ENCODE measurements at regions not wholly inside any gene's neighbourhood (a gene's known extent, or its start where the extent isn't known, plus 50 kb on each side); places are given as distances from the start of the nearest gene placed in this dataset.

DNA sequence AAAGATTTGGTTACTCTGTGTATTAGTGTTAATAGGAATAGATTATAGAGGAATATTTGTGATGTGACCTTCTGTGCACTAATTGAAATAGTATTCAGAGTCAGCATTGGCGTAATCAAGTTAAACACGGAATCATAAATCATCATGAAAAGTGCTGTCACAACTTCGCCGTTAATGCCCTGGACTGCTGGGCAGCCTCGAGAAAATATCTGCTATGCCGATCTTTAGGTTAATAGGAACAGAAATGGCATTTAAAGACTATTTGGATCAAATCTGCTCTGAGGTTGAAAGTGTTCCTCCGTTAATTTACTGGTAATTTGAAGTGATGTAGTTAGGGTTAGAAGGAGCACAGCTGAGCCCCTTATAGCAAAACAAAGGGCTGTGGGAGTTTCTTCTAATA lies 219.0 kb downstream of the MZT1 start:
- H3K36me3 ChIP-seq (ENCODE audit: control insufficient read depth, insufficient read depth, low read length) = no peaks in the 10 kb centered on the region
- TF ChIP-seq CTCF (IDR thresholded peaks at IDR 0.05; ENCODE audit: insufficient read depth, low read depth, low read length) = no peak
- DNase-seq (ENCODE audit: low read depth) = no peak
- H3K4me3 ChIP-seq (ENCODE audit: low read depth, low read length) = no peak overlapping the region
- H3K27me3 ChIP-seq (ENCODE audit: control insufficient read depth, insufficient read depth, low read length) = no peaks in the 10 kb centered on the region
- POLR2A ChIA-PET = no interaction called here
- CTCF ChIA-PET = no interaction called here

- no peaks in the 10 kb centered on the region for H3K36me3 ChIP-seq (ENCODE audit: control insufficient read depth, insufficient read depth, low read length)
- ChIA-PET CTCF (no interaction called here), POLR2A (no interaction called here)
- H3K27me3 ChIP-seq (ENCODE audit: control insufficient read depth, insufficient read depth, low read length) = no peaks in the 10 kb centered on the region
- peak overlapping the region; percentile 11; the same call in 1 of the 2 replicates for H3K4me3 ChIP-seq (ENCODE audit: low read depth, low read length)
- no peak for DNase-seq (ENCODE audit: low read depth)
- TF ChIP-seq CTCF (IDR thresholded peaks at IDR 0.05; ENCODE audit: insufficient read depth, low read depth, low read length) = no peak
Observed at GRCh38 chr13:72507416-72508199, 219.8 kb downstream of the MZT1 start.

- no peaks in the 10 kb centered on the region for H3K27me3 ChIP-seq (ENCODE audit: control insufficient read depth, insufficient read depth, low read length)
- CTCF ChIA-PET = no interaction called here
- POLR2A ChIA-PET = no interaction called here
- H3K36me3 ChIP-seq (ENCODE audit: control insufficient read depth, insufficient read depth, low read length) = no peaks in the 10 kb centered on the region
- TF ChIP-seq CTCF (IDR thresholded peaks at IDR 0.05; ENCODE audit: insufficient read depth, low read depth, low read length) = no peak
- H3K4me3 ChIP-seq (ENCODE audit: low read depth, low read length) = no peak overlapping the region
- no peak for DNase-seq (ENCODE audit: low read depth)
Observed at GRCh38 chr13:72506706-72507105, 220.7 kb downstream of the MZT1 start.

DNA sequence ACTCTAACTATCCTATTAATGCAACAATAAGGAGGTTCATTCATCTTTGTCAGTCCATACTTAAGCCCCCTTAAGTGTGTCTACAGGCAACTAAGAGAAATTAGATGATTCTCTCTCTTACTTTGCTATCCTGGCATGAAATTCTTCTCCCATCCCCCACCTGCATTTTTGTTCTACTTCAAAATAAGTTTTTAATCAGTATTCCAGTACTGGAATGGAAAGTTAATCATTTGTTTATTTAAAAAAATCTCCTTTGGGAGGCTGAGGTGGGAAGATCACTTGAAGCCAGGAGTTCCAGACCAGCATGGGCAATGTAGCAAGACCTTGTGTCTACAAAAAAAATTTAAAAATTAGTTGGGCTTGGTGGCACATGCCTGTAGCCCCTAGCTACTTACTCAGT lies 222.1 kb downstream of the MZT1 start:
- ChIA-PET POLR2A (no interaction called here), CTCF (no interaction called here)
- no peak for DNase-seq (ENCODE audit: low read depth)

More for the DNA sequence above, 222.1 kb downstream of the MZT1 start:
- Histone ChIP-seq H3K36me3 (ENCODE audit: control insufficient read depth, insufficient read depth, low read length) (no peaks in the 10 kb centered on the region), H3K4me3 (ENCODE audit: low read depth, low read length) (no peak overlapping the region), H3K27me3 (ENCODE audit: control insufficient read depth, insufficient read depth, low read length) (no peaks in the 10 kb centered on the region)
- TF ChIP-seq CTCF (IDR thresholded peaks at IDR 0.05; ENCODE audit: insufficient read depth, low read depth, low read length) = no peak
